ENCODE measurements at regions not wholly inside any gene's neighbourhood (a gene's known extent, or its start where the extent isn't known, plus 50 kb on each side); places are given as distances from the start of the nearest gene placed in this dataset.
A peak's percentile ranks its signal among the peaks of the same experiment; 100 is the strongest.
"Not testable (repeated sequence)": the region's sequence is repeated elsewhere in the genome, so short reads cannot be mapped to it uniquely, and the experiment has no call there.

GRCh38 chr16:88159897-88160335, 208.7 kb downstream of the BANP start:
- DNase-seq: peak in 1 of 5 donors; percentile 3
- H3K27ac ChIP-seq; H3K4me1 ChIP-seq; intact Hi-C loops (cut with DNase I); H3K27me3 ChIP-seq; H3K9me3 ChIP-seq; ATAC-seq; H3K36me3 ChIP-seq; H3K4me3 ChIP-seq: not testable (repeated sequence)
- WGBS, 4 donors: 70 to 77% (median 74%) methylated on average over 7 to 8 of the region's 8 CpGs

GRCh38 chr16:88161191-88161590, 210.0 kb downstream of the BANP start:
- ATAC-seq; H3K36me3 ChIP-seq; H3K27ac ChIP-seq; H3K9me3 ChIP-seq; H3K4me3 ChIP-seq; intact Hi-C loops (cut with DNase I); H3K27me3 ChIP-seq; H3K4me1 ChIP-seq: not testable (repeated sequence)
- peak in 1 of 5 donors; percentile 7 for DNase-seq
- 76 to 88% (median 84%) methylated on average over 13 of the region's 13 CpGs for WGBS, 4 donors

GRCh38 chr16:88161623-88162275, 210.5 kb downstream of the BANP start:
- H3K9me3 ChIP-seq; H3K4me1 ChIP-seq; H3K27ac ChIP-seq; H3K36me3 ChIP-seq; H3K4me3 ChIP-seq; ATAC-seq; H3K27me3 ChIP-seq; intact Hi-C loops (cut with DNase I): not testable (repeated sequence)
- DNase-seq: peak in 1 of 5 donors; percentile 11
- 79 to 86% (median 84%) methylated on average over 10 of the region's 10 CpGs for WGBS, 4 donors

GRCh38 chr16:88162778-88163177, 211.5 kb downstream of the BANP start:
- 51 to 92% (median 86%) methylated on average over 2 of the region's 2 CpGs for WGBS, 4 donors
- ATAC-seq; DNase-seq; H3K4me1 ChIP-seq; intact Hi-C loops (cut with DNase I); H3K36me3 ChIP-seq; H3K27me3 ChIP-seq; H3K27ac ChIP-seq; H3K4me3 ChIP-seq; H3K9me3 ChIP-seq: not testable (repeated sequence)

- H3K27ac ChIP-seq; intact Hi-C loops (cut with DNase I); H3K9me3 ChIP-seq; H3K27me3 ChIP-seq; H3K36me3 ChIP-seq; H3K4me1 ChIP-seq; H3K4me3 ChIP-seq: not testable (repeated sequence)
- 68 to 89% (median 80%) methylated on average over 9 to 12 of the region's 12 CpGs for WGBS, 4 donors
- DNase-seq (peak in 1 of 5 donors; percentile 9), ATAC-seq (peak in 1 of 4 donors; percentile 19)
Observed at GRCh38 chr16:88164196-88165039, 213.2 kb downstream of the BANP start.

- peak in 1 of 5 donors; percentile 14 for DNase-seq
- H3K36me3 ChIP-seq; H3K27me3 ChIP-seq; H3K4me3 ChIP-seq; intact Hi-C loops (cut with DNase I); H3K9me3 ChIP-seq; H3K4me1 ChIP-seq; H3K27ac ChIP-seq: not testable (repeated sequence)
- WGBS, 4 donors: 80 to 83% (median 82%) methylated on average over 8 to 9 of the region's 9 CpGs
- peak in 2 of 4 donors; percentile 20 to 31 for ATAC-seq
Observed at GRCh38 chr16:88165040-88165544, 213.9 kb downstream of the BANP start.

- WGBS, 4 donors: 73 to 89% (median 74%) methylated on average over 14 to 15 of the region's 15 CpGs
- DNase-seq: peak in 1 of 5 donors; percentile 3
- H3K4me1 ChIP-seq; ATAC-seq; H3K4me3 ChIP-seq; H3K9me3 ChIP-seq; H3K36me3 ChIP-seq; intact Hi-C loops (cut with DNase I); H3K27ac ChIP-seq: not testable (repeated sequence)
- peaks cover 0 to 10% (median 0%) of the 10 kb centered on the region in 9 donors for H3K27me3 ChIP-seq
Observed at GRCh38 chr16:88165683-88166082, 214.4 kb downstream of the BANP start.

- DNase-seq: peak in 1 of 5 donors; percentile 4
- ATAC-seq; H3K9me3 ChIP-seq; intact Hi-C loops (cut with DNase I); H3K4me3 ChIP-seq; H3K36me3 ChIP-seq; H3K4me1 ChIP-seq; H3K27ac ChIP-seq: not testable (repeated sequence)
- H3K27me3 ChIP-seq: peaks cover 0 to 11% (median 0%) of the 10 kb centered on the region in 9 donors
- WGBS, 4 donors: 71 to 77% (median 77%) methylated on average over 15 to 16 of the region's 16 CpGs
Observed at GRCh38 chr16:88166209-88166773, 215.1 kb downstream of the BANP start.

GRCh38 chr16:88167798-88168556, 214.8 kb upstream of the ZNF469 start:
- ATAC-seq, H3K27ac ChIP-seq: not testable (repeated sequence)
- WGBS, 4 donors: 62 to 64% (median 63%) methylated on average over 19 to 22 of the region's 22 CpGs

GRCh38 chr16:88168557-88168949, 214.2 kb upstream of the ZNF469 start:
- H3K9me3 ChIP-seq; H3K4me3 ChIP-seq; DNase-seq; intact Hi-C loops (cut with DNase I); H3K4me1 ChIP-seq; H3K36me3 ChIP-seq; H3K27ac ChIP-seq; ATAC-seq: not testable (repeated sequence)
- H3K27me3 ChIP-seq: peaks cover 0 to 11% (median 0%) of the 10 kb centered on the region in 9 donors
- 55 to 79% (median 66%) methylated on average over 6 of the region's 6 CpGs for WGBS, 4 donors

More at GRCh38 chr16:88167798-88168556, 214.8 kb upstream of the ZNF469 start:
- H3K27me3 ChIP-seq: peaks cover 0 to 11% (median 0%) of the 10 kb centered on the region in 9 donors
- H3K9me3 ChIP-seq; H3K4me3 ChIP-seq; H3K4me1 ChIP-seq; H3K36me3 ChIP-seq; DNase-seq; intact Hi-C loops (cut with DNase I): not testable (repeated sequence)
